GM21367 (cell line): ENCODE measurements at regions not wholly inside any gene's neighbourhood (a gene's known extent, or its start where the extent isn't known, plus 50 kb on each side); places are given as distances from the start of the nearest gene placed in this dataset.
"Not testable (repeated sequence)": the region's sequence is repeated elsewhere in the genome, so short reads cannot be mapped to it uniquely, and the experiment has no call there.

Source experiments
- ATAC-seq: cut with Tn5 transposase; IDR thresholded peaks from one replicate; pipeline ENCODE4 v1.9.1; 2021; ENCODE audit not compliant: unreplicated experiment

DNA sequence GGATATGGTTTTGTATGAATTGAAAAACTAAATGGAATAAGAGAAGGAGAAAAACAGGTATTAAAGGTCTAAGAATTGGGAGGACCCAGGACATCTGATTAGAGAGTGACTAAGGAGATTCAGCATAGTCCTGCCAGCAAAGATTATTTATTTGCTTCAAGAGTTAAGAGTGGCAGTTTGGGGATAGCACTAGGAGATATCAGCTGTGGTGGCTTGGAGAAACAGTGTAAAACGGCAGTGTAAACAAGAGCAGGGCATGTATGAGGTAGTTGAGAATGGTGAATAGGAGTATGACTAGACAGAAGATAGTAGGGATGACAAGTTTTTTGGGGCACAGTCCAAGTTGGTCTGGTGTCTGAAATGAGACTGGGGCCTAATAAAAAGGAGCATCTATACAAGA lies 730.3 kb downstream of the TRHDE start:
- not testable (repeated sequence) for ATAC-seq

GRCh38 chr12:73009138-73009834 lies 737.1 kb downstream of the TRHDE start:
- ATAC-seq, result not testable (repeated sequence)

GRCh38 chr12:73017981-73018380 lies 745.8 kb downstream of the TRHDE start:
- ATAC-seq, result no peak

GRCh38 chr12:73053893-73054292 lies 781.7 kb downstream of the TRHDE start:
- ATAC-seq, result no peak

DNA sequence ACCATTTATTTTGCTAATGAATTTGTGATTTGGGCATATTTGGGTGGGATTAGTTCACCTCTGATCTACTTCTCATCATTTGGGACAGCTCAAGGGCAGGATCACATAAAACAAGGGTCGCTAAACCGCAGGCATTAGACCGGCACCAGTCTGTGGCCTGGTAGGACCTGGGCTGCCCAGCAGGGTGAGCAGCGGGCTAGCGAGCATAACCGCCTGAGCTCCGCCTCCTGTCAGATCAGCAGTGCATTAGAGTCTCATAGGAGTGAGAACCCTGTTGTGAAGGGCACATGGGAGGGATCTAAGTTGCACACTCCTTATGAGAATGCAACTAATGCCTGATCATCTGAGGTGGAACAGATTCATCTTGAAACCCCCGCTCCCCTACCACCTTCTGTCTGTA lies 785.3 kb downstream of the TRHDE start:
- ATAC-seq, result no peak

GRCh38 chr12:73065913-73066312 lies 793.7 kb downstream of the TRHDE start:
- ATAC-seq, result no peak

DNA sequence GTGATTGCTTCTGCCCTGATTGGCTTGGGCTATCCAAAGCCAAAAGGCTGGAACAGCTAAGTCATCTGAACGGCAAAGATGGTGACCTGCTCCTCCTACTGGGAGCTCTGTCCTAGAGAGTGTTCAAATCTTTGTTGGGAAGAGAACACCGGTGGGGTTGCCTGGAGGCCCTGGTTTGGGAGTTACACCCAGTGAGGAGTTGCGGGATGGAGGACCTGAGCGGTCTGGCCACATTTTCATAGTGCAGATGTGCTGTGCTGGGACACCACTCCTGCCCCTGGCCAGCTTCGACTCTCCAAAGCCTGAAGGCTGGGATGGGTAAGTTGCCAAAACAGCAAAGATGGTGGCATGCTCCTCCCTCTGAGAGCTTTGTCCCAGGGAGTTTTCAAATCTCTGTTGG lies 795.4 kb downstream of the TRHDE start:
- ATAC-seq, result no peak

DNA sequence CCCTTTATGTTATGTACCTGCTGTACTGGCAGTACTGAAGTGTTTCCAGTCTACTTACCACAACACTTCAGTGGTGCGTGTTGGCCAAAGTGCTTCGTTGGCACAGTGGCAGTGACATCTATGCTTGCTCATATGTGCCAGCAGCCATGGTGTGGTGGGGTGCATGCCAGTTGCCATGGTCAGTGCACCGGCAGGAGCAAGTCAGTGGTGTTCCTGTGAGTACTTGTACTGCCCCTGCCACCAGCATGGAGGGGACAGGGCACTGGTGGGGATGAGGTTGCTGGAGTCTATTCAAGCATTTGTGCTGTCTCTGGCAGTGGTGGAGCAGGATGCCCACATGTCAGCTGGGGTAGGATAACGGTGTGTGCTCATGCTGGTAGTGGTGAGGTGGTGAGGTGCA lies 800.0 kb downstream of the TRHDE start:
- no peak for ATAC-seq

DNA sequence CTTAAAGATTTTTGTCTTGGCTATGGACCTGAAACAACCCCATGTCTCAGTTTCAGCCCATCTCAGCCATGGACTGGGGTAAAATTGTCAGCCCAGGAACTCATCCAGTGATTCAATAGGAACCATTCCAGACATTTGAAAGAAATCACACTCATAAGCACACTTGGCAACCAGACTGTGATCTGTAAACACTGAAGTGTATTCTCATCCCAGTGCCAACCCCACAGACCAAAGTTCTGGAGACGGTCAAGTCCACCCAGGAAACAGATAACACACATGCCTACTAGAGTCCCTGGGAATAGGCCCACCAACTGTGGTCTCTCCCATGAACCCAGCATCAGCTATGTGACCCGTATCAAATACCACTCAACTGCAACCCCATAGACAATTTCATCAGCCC lies 804.6 kb downstream of the TRHDE start:
- ATAC-seq, result no peak

- ATAC-seq, result no peak
These were observed 811.6 kb downstream of the TRHDE start for GRCh38 chr12:73083736-73084135.

- ATAC-seq, result no peak
These were observed 834.1 kb downstream of the TRHDE start for GRCh38 chr12:73106296-73106695.

DNA sequence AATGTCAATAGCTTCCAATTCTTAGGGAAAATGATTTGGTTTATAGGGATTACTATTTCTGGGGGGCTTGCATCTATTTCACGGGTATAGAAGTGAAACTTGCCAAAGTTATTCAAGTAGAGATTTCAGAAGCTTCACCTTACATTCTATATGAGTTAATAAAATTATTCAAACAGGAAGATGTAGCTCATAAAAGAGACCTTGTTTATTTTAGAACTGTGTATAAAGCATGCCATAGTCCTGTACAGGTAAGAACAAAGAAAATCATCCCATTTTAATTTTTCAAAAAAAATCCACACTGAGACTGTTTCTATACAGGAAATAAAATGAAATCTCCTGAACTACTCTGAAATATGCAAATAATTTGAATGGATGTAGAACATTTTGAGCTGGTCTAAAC lies 834.7 kb downstream of the TRHDE start:
- no peak for ATAC-seq

DNA sequence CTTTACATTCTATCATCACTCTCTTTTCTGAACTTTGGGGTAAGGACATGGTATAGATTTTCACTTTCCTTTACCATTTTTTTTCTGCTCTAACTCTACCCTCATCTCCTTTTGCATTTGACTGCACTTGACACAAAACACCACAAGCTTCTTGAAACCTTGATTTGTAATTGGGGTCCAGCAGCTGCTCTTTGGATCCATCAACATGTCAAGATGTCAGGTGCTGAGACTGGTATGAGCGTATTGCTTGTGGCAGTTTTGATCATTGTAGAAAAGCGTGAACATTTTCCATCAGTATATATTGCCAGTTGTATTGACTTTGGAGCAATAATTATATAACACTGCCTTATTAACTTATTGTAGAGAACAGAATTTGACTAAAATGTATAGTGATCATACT lies 838.6 kb downstream of the TRHDE start:
- ATAC-seq, result no peak

- no peak for ATAC-seq
These were observed 840.1 kb downstream of the TRHDE start for GRCh38 chr12:73112035-73112816.

DNA sequence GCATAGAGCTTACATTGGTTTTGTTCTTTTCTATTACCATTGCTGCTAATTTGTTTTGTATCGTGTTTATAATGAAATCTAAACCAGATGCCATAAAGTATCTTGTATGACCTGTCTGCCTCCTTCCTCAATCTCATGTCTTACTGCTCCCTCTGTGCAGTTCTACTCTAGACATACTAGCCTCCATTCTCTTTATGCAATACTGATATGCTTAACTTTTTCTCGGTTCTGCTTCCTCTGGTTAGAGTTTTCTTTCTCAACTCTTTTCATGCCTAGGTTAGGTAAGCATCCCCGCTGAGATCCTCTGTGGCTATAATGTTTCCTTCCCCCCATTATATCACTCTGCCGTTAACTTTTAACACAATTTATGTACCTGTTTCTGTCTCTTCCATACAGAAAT lies 852.3 kb downstream of the TRHDE start:
- ATAC-seq, result no peak

- no peak for ATAC-seq
These were observed 853.0 kb downstream of the TRHDE start for GRCh38 chr12:73125148-73125547.

GRCh38 chr12:73136386-73136785 lies 864.2 kb downstream of the TRHDE start:
- no peak for ATAC-seq

DNA sequence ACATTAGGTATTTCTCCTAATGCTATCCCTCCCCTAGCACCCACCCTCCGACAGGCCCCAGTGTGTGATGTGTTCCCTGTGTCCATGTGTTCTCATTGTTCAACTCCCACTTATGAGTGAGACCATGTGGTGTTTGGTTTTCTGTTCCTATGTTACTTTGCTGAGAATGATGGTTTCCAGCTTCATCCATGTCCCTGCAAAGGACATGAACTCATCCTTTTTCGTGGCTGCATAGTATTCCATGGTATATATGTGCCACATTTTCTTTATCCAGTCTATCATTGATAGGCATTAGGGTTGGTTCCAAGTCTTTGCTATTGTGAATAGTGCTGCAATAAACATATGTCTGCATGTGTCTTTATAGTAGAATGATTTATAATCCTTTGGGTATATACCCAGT lies 867.5 kb downstream of the TRHDE start:
- not testable (repeated sequence) for ATAC-seq

- no peak for ATAC-seq
These were observed 886.2 kb downstream of the TRHDE start for GRCh38 chr12:73158341-73158740.

DNA sequence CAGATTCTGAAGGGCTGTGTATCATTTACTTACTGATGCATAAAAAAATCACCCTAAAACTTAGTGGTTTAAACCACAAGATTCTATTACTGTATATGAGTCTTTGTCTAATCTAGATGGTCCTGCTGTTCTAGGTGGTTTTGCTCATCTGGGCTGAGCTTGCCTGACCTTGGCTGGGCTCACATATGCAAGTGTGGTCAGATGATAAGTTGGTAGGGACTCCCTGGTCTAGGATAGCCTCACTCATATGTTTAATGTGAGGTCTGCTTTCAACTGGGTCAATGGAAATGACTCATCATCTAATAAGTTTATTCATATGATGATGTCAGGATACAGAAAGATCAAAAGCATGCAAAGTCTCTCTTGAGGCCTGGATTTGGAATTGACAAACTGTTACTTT lies 887.8 kb downstream of the TRHDE start:
- ATAC-seq, result no peak

DNA sequence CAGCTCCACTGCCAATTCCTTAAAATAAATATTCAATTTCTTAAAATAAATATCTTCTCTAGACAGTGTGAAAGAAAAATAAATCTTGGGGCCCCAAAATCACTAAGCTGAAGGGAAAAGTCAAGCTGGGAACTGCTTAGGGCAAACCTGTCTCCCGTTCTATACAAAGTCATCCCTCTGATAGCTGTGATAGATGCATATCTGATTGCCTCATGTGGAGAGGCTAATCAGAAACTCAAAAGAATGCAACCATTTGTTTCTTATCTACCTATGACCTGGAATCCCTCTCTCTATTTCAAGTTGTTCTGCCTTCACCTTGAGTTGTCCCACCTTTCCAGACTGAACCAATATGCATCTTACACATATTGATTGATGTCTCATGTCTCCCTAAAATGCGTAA lies 889.8 kb downstream of the TRHDE start:
- no peak for ATAC-seq

DNA sequence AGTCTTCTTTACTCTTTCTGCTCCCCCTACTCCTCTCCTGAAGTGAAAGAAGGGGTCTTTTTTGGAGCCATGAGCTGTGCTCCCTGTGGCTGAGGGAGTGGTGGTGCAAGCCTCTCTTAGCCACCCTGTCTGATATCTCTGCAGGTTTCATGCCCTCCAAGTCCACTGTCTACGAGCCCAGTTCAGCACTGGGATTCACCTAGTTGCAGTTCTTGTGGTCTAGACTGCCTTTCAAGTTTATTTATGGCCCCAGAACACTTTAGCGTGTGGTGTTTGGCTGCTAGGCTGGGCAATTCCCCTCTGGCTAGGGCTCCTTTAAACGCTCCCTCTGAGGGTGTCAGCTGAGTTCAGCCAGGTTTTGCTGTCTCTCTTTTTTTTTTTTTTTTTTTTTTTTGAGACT lies 908.6 kb downstream of the TRHDE start:
- no peak for ATAC-seq

DNA sequence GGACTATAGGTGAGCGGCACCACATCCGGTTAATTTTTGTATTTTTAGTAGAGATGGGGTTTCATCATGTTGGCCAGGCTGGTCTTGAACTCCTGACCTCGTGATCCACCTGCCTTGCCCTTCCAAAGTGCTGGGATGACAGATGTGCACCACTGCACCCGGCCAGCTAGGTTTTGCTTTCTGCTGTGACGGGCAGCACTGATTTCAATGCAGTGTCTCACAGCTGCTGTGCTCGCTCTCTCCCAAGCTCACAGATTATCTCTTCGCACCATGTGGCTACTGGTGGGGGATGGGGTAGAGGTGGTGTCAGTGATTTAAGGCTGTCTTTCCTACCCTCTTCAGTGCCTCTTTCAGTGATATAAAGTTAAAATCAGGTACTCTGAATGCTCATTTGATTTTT lies 909.1 kb downstream of the TRHDE start:
- no peak for ATAC-seq
